SK-N-SH (cell line): ENCODE measurements at regions not wholly inside any gene's neighbourhood (a gene's known extent, or its start where the extent isn't known, plus 50 kb on each side); places are given as distances from the start of the nearest gene placed in this dataset.

Experiments used
- CTCF ChIA-PET: fragments of 300-600, 350-600 bp; formaldehyde crosslinking; extraction: SDS; loops from one replicate; lab custom pipeline; 2021; lab: Yijun Ruan, JAX
- POLR2A ChIA-PET: fragments of 350-600 bp; sonication (Branson Sonifier 250); formaldehyde crosslinking; extraction: SDS; loops from one replicate; lab custom pipeline; 2020; ENCODE audit warnings: antibody characterized with exemption, inconsistent platforms; lab: Yijun Ruan, JAX
- DNase-seq: peaks from one replicate; pipeline ENCODE4 v3.0.0; 2012
- H2AFZ ChIP-seq: fragments of 200-600 bp; sonication (generic); 2 replicates; pipeline ENCODE4 v1.8.1; 2016; ENCODE audit warnings: antibody characterized with exemption, mild to moderate bottlenecking, low read depth
- H3F3A ChIP-seq: fragments of 200-600 bp; sonication (generic); replicated peaks from 2 replicates; pipeline ENCODE3; 2016; ENCODE audit warnings: antibody characterized with exemption, mild to moderate bottlenecking; ENCODE audit not compliant: insufficient read depth
- H3K27ac ChIP-seq, 2 experiments: fragments of 200-500 bp in 1 of 2; fragments of 200-600 bp in 1 of 2; sonication (Bioruptor generic) in 1 of 2; sonication (generic), shearing (Covaris generic) in 1 of 2; 2 replicates each; pipeline versions ENCODE4 v1.5.1 to v1.6.1; 2014 to 2016; ENCODE audit warnings: low read depth in 2 of 2, inconsistent platforms in 1 of 2, low read length in 1 of 2, mild to moderate bottlenecking in 1 of 2, mixed read lengths in 1 of 2
- H3K27me3 ChIP-seq: fragments of 200-600 bp; sonication (generic), shearing (Covaris generic); 2 replicates; pipeline ENCODE4 v1.6.1; 2016; ENCODE audit warnings: mixed run types; ENCODE audit not compliant: insufficient read depth
- H3K36me3 ChIP-seq, 2 experiments: fragments of 200-500 bp in 1 of 2; fragments of 200-600 bp in 1 of 2; sonication (Bioruptor generic) in 1 of 2; sonication (generic) in 1 of 2; replicated peaks in 1 of 2; 2 replicates each; pipeline versions ENCODE3 to v1.5.1; 2014 to 2016; ENCODE audit warnings: low read length in 1 of 2, mild to moderate bottlenecking in 1 of 2; ENCODE audit not compliant: insufficient read depth in 2 of 2, control insufficient read depth in 1 of 2
- H3K4me1 ChIP-seq, 2 experiments: fragments of 200-500 bp in 1 of 2; fragments of 200-600 bp in 1 of 2; sonication (Bioruptor generic) in 1 of 2; sonication (generic), shearing (Covaris generic) in 1 of 2; 2 replicates each; pipeline versions ENCODE4 v1.5.1 to v1.6.1; 2014 to 2016; ENCODE audit warnings: low read depth in 1 of 2, low read length in 1 of 2, mixed run types in 1 of 2; ENCODE audit not compliant: insufficient read depth in 2 of 2, control insufficient read depth in 1 of 2
- H3K4me2 ChIP-seq: fragments of 200-600 bp; sonication (generic), shearing (Covaris generic); 2 replicates; pipeline ENCODE4 v1.6.1; 2017; ENCODE audit warnings: mixed run types
- H3K4me3 ChIP-seq, 2 experiments: fragments of 200-500 bp in 1 of 2; fragments of 200-600 bp in 1 of 2; sonication (Bioruptor generic) in 1 of 2; sonication (generic), shearing (Covaris generic) in 1 of 2; 2 replicates each; pipeline versions ENCODE4 v1.5.1 to v1.8.1; 2014 to 2016; ENCODE audit warnings: low read depth in 2 of 2, inconsistent platforms in 1 of 2, low read length in 1 of 2, mild to moderate bottlenecking in 1 of 2, mixed read lengths in 1 of 2, moderate library complexity in 1 of 2
- H3K79me2 ChIP-seq: fragments of 200-600 bp; sonication (generic); 2 replicates; pipeline ENCODE4 v1.8.1; 2017; ENCODE audit warnings: mild to moderate bottlenecking; ENCODE audit not compliant: insufficient read depth
- H3K9ac ChIP-seq: fragments of 200-600 bp; sonication (generic); 2 replicates; pipeline ENCODE4 v1.6.1; 2017; ENCODE audit warnings: mixed run types
- H3K9me2 ChIP-seq: fragments of 200-600 bp; sonication (generic); 2 replicates; pipeline ENCODE4 v1.6.1; 2017; ENCODE audit warnings: mixed run types
- H3K9me3 ChIP-seq: fragments of 200-600 bp; sonication (generic); 2 replicates; pipeline ENCODE4 v1.6.1; 2017; ENCODE audit warnings: mixed run types, mild to moderate bottlenecking, moderate library complexity
- H4K20me1 ChIP-seq: fragments of 200-600 bp; sonication (generic); 2 replicates; pipeline ENCODE4 v1.6.1; 2017; ENCODE audit warnings: mild to moderate bottlenecking, mixed run types; ENCODE audit not compliant: insufficient read depth
- CHD2 ChIP-seq: fragments of 150-350 bp; IDR thresholded peaks from 2 replicates; pipeline ENCODE4 v1.6.1; 2018; ENCODE audit warnings: low read length; ENCODE audit not compliant: partially characterized antibody
- ELF1 ChIP-seq: IDR thresholded peaks from 2 replicates; pipeline ENCODE4 v1.4.0; 2012
- EP300 ChIP-seq, 2 experiments: IDR thresholded peaks; 2 replicates each; pipeline versions ENCODE4 v1.4.0 to v1.6.1; 2012; ENCODE audit warnings: borderline replicate concordance in 1 of 2, low read depth in 1 of 2, low read length in 1 of 2
- FOXJ3 ChIP-seq: sonication (generic); formaldehyde crosslinking; IDR thresholded peaks from 2 replicates; pipeline ENCODE4 v1.5.1; 2020; ENCODE audit warnings: mild to moderate bottlenecking, missing genetic modification reagents
- FOXM1 ChIP-seq: IDR thresholded peaks from 2 replicates; pipeline ENCODE4 v1.4.0; 2012; ENCODE audit warnings: low read depth, mild to moderate bottlenecking
- GABPA ChIP-seq: IDR thresholded peaks from 2 replicates; pipeline ENCODE4 v1.4.0; 2012; ENCODE audit warnings: low read depth, mild to moderate bottlenecking
- GATA2 ChIP-seq: sonication (generic); formaldehyde crosslinking; IDR thresholded peaks from 2 replicates; pipeline ENCODE4 v1.5.0; 2020; ENCODE audit warnings: mild to moderate bottlenecking, missing genetic modification reagents
- JUND ChIP-seq: IDR thresholded peaks from 2 replicates; pipeline ENCODE4 v1.4.0; 2012
- NFIC ChIP-seq: IDR thresholded peaks from 2 replicates; pipeline ENCODE4 v1.4.0; 2012; ENCODE audit warnings: borderline replicate concordance
- NRF1 ChIP-seq: IDR thresholded peaks from 2 replicates; pipeline ENCODE4 v1.6.1; 2012; ENCODE audit warnings: low read depth, mild to moderate bottlenecking, low read length
- PBX3 ChIP-seq: IDR thresholded peaks from 2 replicates; pipeline ENCODE4; 2012
- POLR2AphosphoS5 ChIP-seq: IDR thresholded peaks from 2 replicates; pipeline ENCODE4 v1.6.1; 2012; ENCODE audit warnings: low read depth, low read length
- RAD21 ChIP-seq: IDR thresholded peaks from 2 replicates; pipeline ENCODE4 v1.6.1; 2012; ENCODE audit warnings: mild to moderate bottlenecking, low read length
- RCOR1 ChIP-seq: fragments of 150-350 bp; IDR thresholded peaks from 2 replicates; pipeline ENCODE4 v1.6.1; 2017; ENCODE audit warnings: antibody characterized with exemption, low read length
- RXRA ChIP-seq: IDR thresholded peaks from 2 replicates; pipeline ENCODE4 v1.4.0; 2012; ENCODE audit warnings: low read depth, mild to moderate bottlenecking, borderline replicate concordance
- SIN3A ChIP-seq: IDR thresholded peaks from 2 replicates; pipeline ENCODE4 v1.6.1; 2012; ENCODE audit warnings: low read depth, mild to moderate bottlenecking, low read length, moderate library complexity, borderline replicate concordance
- SMC3 ChIP-seq: IDR thresholded peaks from 2 replicates; pipeline ENCODE4 v1.6.1; 2012; ENCODE audit warnings: low read depth, low read length, improper control_type of control experiment
- TAF1 ChIP-seq: IDR thresholded peaks from 2 replicates; pipeline ENCODE4 v1.6.1; 2012; ENCODE audit warnings: low read depth, mild to moderate bottlenecking, low read length, moderate library complexity, borderline replicate concordance
- TCF12 ChIP-seq: IDR thresholded peaks from 2 replicates; pipeline ENCODE4 v1.4.0; 2012
- TEAD4 ChIP-seq: IDR thresholded peaks from 2 replicates; pipeline ENCODE4 v1.4.0; 2012; ENCODE audit warnings: mild to moderate bottlenecking, borderline replicate concordance; ENCODE audit not compliant: insufficient read depth
- USF2 ChIP-seq: fragments of 150-350 bp; IDR thresholded peaks from 2 replicates; pipeline ENCODE4 v1.6.1; 2017; ENCODE audit warnings: antibody characterized with exemption, low read length, low read depth, borderline replicate concordance
- WGBS: methylation state at CpG from one replicate; pipeline ENCODE4 v1.1.6; 2017; ENCODE audit warnings: low lambda C conversion rate; 5-methylcytosine and 5-hydroxymethylcytosine counted together
- TF ChIP-seq, protein P1 (sequence below): IDR thresholded peaks from 2 replicates; pipeline ENCODE4 v1.6.1; 2012; ENCODE audit warnings: mild to moderate bottlenecking, low read depth, low read length, moderate library complexity
- TF ChIP-seq, protein P2 (sequence below): IDR thresholded peaks from 2 replicates; pipeline ENCODE4 v1.4.0; 2012; ENCODE audit warnings: low read depth, borderline replicate concordance

DNA sequence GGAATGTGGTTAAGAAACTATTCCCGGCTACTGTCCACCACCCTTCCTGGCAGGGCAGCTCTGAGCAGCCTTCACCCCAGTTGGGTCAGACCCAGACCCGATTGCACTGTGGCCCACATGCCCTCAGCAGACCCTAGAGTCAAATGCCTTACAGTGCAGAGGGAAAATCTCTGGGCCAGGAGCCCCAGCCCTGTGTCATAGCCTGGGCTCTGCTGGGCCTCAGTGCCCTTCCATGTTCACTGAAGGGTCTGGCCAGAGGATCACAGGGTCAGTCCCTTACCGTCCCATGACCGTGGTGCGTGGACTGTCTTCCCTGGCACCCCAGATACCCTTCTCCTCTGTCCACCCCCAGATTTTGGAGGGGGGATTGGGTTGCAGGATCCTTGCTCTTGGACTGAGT is 73.5 kb upstream of the COL5A1 start:
- no peak overlapping the region for H3K27ac ChIP-seq
- TF ChIP-seq EP300 (IDR thresholded peaks at IDR 0.05; ENCODE audit: borderline replicate concordance in 1 of 2, low read depth in 1 of 2, low read length in 1 of 2) = no peak
- TF ChIP-seq FOXM1 = no peak
- no peak for TF ChIP-seq RAD21
- TF ChIP-seq JUND = no peak
- TF ChIP-seq GATA2 (CRISPR knock-in tag) = no peak
- TF ChIP-seq, protein P1, sequence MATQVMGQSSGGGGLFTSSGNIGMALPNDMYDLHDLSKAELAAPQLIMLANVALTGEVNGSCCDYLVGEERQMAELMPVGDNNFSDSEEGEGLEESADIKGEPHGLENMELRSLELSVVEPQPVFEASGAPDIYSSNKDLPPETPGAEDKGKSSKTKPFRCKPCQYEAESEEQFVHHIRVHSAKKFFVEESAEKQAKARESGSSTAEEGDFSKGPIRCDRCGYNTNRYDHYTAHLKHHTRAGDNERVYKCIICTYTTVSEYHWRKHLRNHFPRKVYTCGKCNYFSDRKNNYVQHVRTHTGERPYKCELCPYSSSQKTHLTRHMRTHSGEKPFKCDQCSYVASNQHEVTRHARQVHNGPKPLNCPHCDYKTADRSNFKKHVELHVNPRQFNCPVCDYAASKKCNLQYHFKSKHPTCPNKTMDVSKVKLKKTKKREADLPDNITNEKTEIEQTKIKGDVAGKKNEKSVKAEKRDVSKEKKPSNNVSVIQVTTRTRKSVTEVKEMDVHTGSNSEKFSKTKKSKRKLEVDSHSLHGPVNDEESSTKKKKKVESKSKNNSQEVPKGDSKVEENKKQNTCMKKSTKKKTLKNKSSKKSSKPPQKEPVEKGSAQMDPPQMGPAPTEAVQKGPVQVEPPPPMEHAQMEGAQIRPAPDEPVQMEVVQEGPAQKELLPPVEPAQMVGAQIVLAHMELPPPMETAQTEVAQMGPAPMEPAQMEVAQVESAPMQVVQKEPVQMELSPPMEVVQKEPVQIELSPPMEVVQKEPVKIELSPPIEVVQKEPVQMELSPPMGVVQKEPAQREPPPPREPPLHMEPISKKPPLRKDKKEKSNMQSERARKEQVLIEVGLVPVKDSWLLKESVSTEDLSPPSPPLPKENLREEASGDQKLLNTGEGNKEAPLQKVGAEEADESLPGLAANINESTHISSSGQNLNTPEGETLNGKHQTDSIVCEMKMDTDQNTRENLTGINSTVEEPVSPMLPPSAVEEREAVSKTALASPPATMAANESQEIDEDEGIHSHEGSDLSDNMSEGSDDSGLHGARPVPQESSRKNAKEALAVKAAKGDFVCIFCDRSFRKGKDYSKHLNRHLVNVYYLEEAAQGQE = no peak
- no peak for TF ChIP-seq TCF12
- no peaks in the 10 kb centered on the region for H3K9me2 ChIP-seq
- H3F3A ChIP-seq = peaks cover 7% of the 10 kb centered on the region
- no peaks in the 10 kb centered on the region for H3K4me1 ChIP-seq
- no peaks in the 10 kb centered on the region for H3K9me3 ChIP-seq
- no peaks in the 10 kb centered on the region for H3K79me2 ChIP-seq
- no peak overlapping the region for H3K4me3 ChIP-seq
- no peaks in the 10 kb centered on the region for H3K36me3 ChIP-seq
- H3K27me3 ChIP-seq = no peaks in the 10 kb centered on the region
- no peak overlapping the region for H3K4me2 ChIP-seq
- ChIA-PET POLR2A (no interaction called here), CTCF (no interaction called here)
- 47% methylated on average over 2 of the region's 5 CpGs for WGBS
- no peak for DNase-seq
- H3K9ac ChIP-seq = no peak overlapping the region
- H2AFZ ChIP-seq = no peak overlapping the region
- no peaks in the 10 kb centered on the region for H4K20me1 ChIP-seq

DNA sequence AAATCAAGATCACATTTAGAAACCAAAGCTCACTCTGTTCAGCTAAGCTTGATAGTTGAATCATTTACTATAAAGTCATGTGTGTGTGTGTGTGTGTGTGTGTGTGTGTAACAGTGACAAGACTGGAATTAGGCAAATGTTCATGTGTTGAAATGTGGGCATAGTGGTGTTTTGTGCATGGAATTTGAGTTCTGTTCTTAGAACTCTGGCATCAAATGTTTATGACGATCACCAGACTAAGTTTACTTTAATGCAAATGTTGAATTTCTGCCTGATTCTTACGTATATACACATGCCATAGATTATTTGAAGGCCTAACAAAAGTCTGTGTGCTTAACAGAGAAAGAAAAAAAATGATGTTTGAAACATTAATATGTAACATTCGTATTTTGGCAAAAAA is 72.8 kb upstream of the COL5A1 start:
- CTCF ChIA-PET = no interaction called here
- DNase-seq = no peak
- no peak for TF ChIP-seq SIN3A
- TF ChIP-seq ELF1 = no peak
- no peak for TF ChIP-seq PBX3
- no peak for TF ChIP-seq NFIC
- TF ChIP-seq GABPA = no peak
- no peak for TF ChIP-seq GATA2 (CRISPR knock-in tag)
- TF ChIP-seq SMC3 = no peak
- no peak for TF ChIP-seq POLR2AphosphoS5
- no peak for TF ChIP-seq RCOR1
- TF ChIP-seq TAF1 = no peak
- no peak for TF ChIP-seq RAD21
- no peak for TF ChIP-seq FOXJ3 (CRISPR knock-in tag)
- TF ChIP-seq, protein P2, sequence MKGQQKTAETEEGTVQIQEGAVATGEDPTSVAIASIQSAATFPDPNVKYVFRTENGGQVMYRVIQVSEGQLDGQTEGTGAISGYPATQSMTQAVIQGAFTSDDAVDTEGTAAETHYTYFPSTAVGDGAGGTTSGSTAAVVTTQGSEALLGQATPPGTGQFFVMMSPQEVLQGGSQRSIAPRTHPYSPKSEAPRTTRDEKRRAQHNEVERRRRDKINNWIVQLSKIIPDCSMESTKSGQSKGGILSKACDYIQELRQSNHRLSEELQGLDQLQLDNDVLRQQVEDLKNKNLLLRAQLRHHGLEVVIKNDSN = no peak
- no peak for TF ChIP-seq CHD2
- no peak for TF ChIP-seq NRF1
- TF ChIP-seq RXRA = no peak
- TF ChIP-seq TEAD4 = no peak
- TF ChIP-seq USF2 = no peak

More for the DNA sequence above, 72.8 kb upstream of the COL5A1 start:
- no peaks in the 10 kb centered on the region for H3K9me2 ChIP-seq
- no peaks in the 10 kb centered on the region for H3K36me3 ChIP-seq
- H3F3A ChIP-seq = peaks cover 11% of the 10 kb centered on the region
- 80% methylated on average over 3 of the region's 3 CpGs for WGBS
- H2AFZ ChIP-seq = no peak overlapping the region
- no peaks in the 10 kb centered on the region for H3K9me3 ChIP-seq
- POLR2A ChIA-PET = no interaction called here
- no peaks in the 10 kb centered on the region for H4K20me1 ChIP-seq
- H3K4me1 ChIP-seq = no peaks in the 10 kb centered on the region
- H3K27me3 ChIP-seq = no peaks in the 10 kb centered on the region
- no peaks in the 10 kb centered on the region for H3K79me2 ChIP-seq
- H3K4me2 ChIP-seq = no peak overlapping the region
- H3K27ac ChIP-seq = no peak overlapping the region
- H3K9ac ChIP-seq = no peak overlapping the region
- no peak overlapping the region for H3K4me3 ChIP-seq
